Mesenchymal stem cell (in vitro differentiated cells and primary cell): ENCODE measurements at regions not wholly inside any gene's neighbourhood (a gene's known extent, or its start where the extent isn't known, plus 50 kb on each side); places are given as distances from the start of the nearest gene placed in this dataset.
A peak's percentile ranks its signal among the peaks of the same experiment; 100 is the strongest.

Experiments
- DNase-seq: peaks from one replicate; pipeline ENCODE4 v3.0.0-alpha.2; 2013
- H2AFZ ChIP-seq: one replicate; pipeline ENCODE4 v1.6.1; 2013; ENCODE audit warnings: low read depth, mild to moderate bottlenecking, control low read depth, inconsistent platforms, low read length, moderate library complexity
- H2AK5ac ChIP-seq: 2 replicates; pipeline ENCODE4 v1.6.1; 2013; ENCODE audit warnings: low read length, moderate library complexity, mild to moderate bottlenecking, inconsistent platforms; ENCODE audit not compliant: severe bottlenecking
- H2BK120ac ChIP-seq: one replicate; pipeline ENCODE4 v1.6.1; 2013; ENCODE audit warnings: low read depth, mild to moderate bottlenecking, inconsistent platforms, low read length, moderate library complexity
- H2BK12ac ChIP-seq, 2 experiments: one replicate each; pipeline ENCODE4 v1.6.1; 2013; ENCODE audit warnings: inconsistent platforms in 2 of 2, low read length in 2 of 2, mild to moderate bottlenecking in 2 of 2, moderate library complexity in 2 of 2, control low read depth in 1 of 2
- H2BK15ac ChIP-seq: one replicate; pipeline ENCODE4 v1.6.1; 2013; ENCODE audit warnings: mild to moderate bottlenecking, low read depth, inconsistent platforms; ENCODE audit not compliant: poor library complexity, severe bottlenecking
- H2BK5ac ChIP-seq: 2 replicates; pipeline ENCODE4 v1.6.1; 2013; ENCODE audit warnings: low read depth, mild to moderate bottlenecking, low read length, control low read depth, inconsistent platforms; ENCODE audit not compliant: poor library complexity, severe bottlenecking
- H3K14ac ChIP-seq, 2 experiments: one replicate each; pipeline ENCODE4 v1.6.1; 2013; ENCODE audit warnings: inconsistent platforms in 2 of 2, low read length in 2 of 2, control low read depth in 1 of 2, mild to moderate bottlenecking in 1 of 2, moderate library complexity in 1 of 2
- H3K18ac ChIP-seq, 2 experiments: one replicate each; pipeline ENCODE4 v1.6.1; 2013; ENCODE audit warnings: inconsistent platforms in 2 of 2, low read length in 2 of 2, control low read depth in 1 of 2, low read depth in 1 of 2, mild to moderate bottlenecking in 1 of 2
- H3K23ac ChIP-seq, 2 experiments: one replicate each; pipeline ENCODE4 v1.6.1; 2013; ENCODE audit warnings: inconsistent platforms in 2 of 2, low read length in 2 of 2, mild to moderate bottlenecking in 2 of 2, moderate library complexity in 2 of 2, control low read depth in 1 of 2
- H3K27ac ChIP-seq: 2 replicates; pipeline ENCODE4 v1.5.1; 2013; ENCODE audit warnings: mild to moderate bottlenecking, moderate library complexity, low read length, control low read depth, inconsistent platforms; ENCODE audit not compliant: poor library complexity, severe bottlenecking
- H3K27me3 ChIP-seq, 2 experiments: 2 replicates each; pipeline versions ENCODE4 v1.6.1 to v1.7.0; 2013; ENCODE audit warnings: low read length in 2 of 2, mild to moderate bottlenecking in 2 of 2, moderate library complexity in 2 of 2, control low read depth in 1 of 2, inconsistent platforms in 1 of 2; ENCODE audit not compliant: control insufficient read depth in 1 of 2, insufficient read depth in 1 of 2
- H3K36me3 ChIP-seq, 2 experiments: 2 replicates each; pipeline versions ENCODE4 v1.6.1 to v1.7.0; 2013; ENCODE audit warnings: low read length in 2 of 2, control low read depth in 1 of 2, inconsistent platforms in 1 of 2, low read depth in 1 of 2, mild to moderate bottlenecking in 1 of 2; ENCODE audit not compliant: insufficient read depth in 2 of 2, control insufficient read depth in 1 of 2
- H3K4ac ChIP-seq, 2 experiments: one replicate each; pipeline ENCODE4 v1.6.1; 2013; ENCODE audit warnings: inconsistent platforms in 2 of 2, low read length in 2 of 2, mild to moderate bottlenecking in 2 of 2, moderate library complexity in 2 of 2, control low read depth in 1 of 2, low read depth in 1 of 2
- H3K4me1 ChIP-seq: 2 replicates; pipeline ENCODE4 v1.6.1; 2013; ENCODE audit warnings: low read depth, low read length, control low read depth; ENCODE audit not compliant: control insufficient read depth, insufficient read depth
- H3K4me2 ChIP-seq: 2 replicates; pipeline ENCODE4 v1.6.1; 2013; ENCODE audit warnings: low read length, mild to moderate bottlenecking, inconsistent platforms; ENCODE audit not compliant: poor library complexity, severe bottlenecking
- H3K4me3 ChIP-seq, 2 experiments: 2 replicates each; pipeline versions ENCODE4 v1.5.1 to v1.7.0; 2013; ENCODE audit warnings: low read length in 2 of 2, mild to moderate bottlenecking in 2 of 2, control low read depth in 1 of 2, low read depth in 1 of 2; ENCODE audit not compliant: insufficient read depth in 1 of 2
- H3K79me1 ChIP-seq: replicated peaks from 2 replicates; pipeline ENCODE4 v1.6.1; 2013; ENCODE audit warnings: mild to moderate bottlenecking, control low read depth, low read length, inconsistent platforms; ENCODE audit not compliant: poor library complexity, severe bottlenecking
- H3K9ac ChIP-seq: 2 replicates; pipeline ENCODE4 v1.7.0; 2013; ENCODE audit warnings: mild to moderate bottlenecking, low read length, moderate library complexity
- H3K9me3 ChIP-seq: 2 replicates; pipeline ENCODE4 v1.7.0; 2013; ENCODE audit warnings: mild to moderate bottlenecking, low read length; ENCODE audit not compliant: control insufficient read depth
- H4K8ac ChIP-seq: one replicate; pipeline ENCODE4 v1.6.1; 2013; ENCODE audit warnings: inconsistent platforms, mild to moderate bottlenecking, low read length, moderate library complexity
- H4K91ac ChIP-seq: one replicate; pipeline ENCODE4 v1.6.1; 2013; ENCODE audit warnings: mild to moderate bottlenecking, low read length, inconsistent platforms
- WGBS: methylation state at CpG from one replicate; pipeline ENCODE4 v1.1.7; 2013; ENCODE audit warnings: mixed read lengths; 5-methylcytosine and 5-hydroxymethylcytosine counted together

- Histone ChIP-seq H3K27ac (no peak overlapping the region), H3K9ac (no peak overlapping the region), H2AK5ac (no peak overlapping the region), H3K27me3 (peaks cover 0 to 6% of the 10 kb centered on the region in 2 experiments), H2AFZ (no peak overlapping the region), H3K79me1 (no peaks in the 10 kb centered on the region), H2BK5ac (no peak overlapping the region), H4K8ac (no peak overlapping the region), H3K9me3 (no peaks in the 10 kb centered on the region), H4K91ac (no peak overlapping the region), H3K36me3 (no peaks in the 10 kb centered on the region), H2BK120ac (no peak overlapping the region), H3K4me2 (no peak overlapping the region), H3K18ac (peak overlapping the region in 1 of 2 experiments; percentile 51), H3K4ac (no peak overlapping the region), H2BK12ac (peak overlapping the region in 1 of 2 experiments; percentile 6), H3K23ac (no peak overlapping the region), H3K4me3 (no peak overlapping the region), H3K14ac (peak overlapping the region in 1 of 2 experiments; percentile 44), H3K4me1 (peaks cover 4% of the 10 kb centered on the region), H2BK15ac (no peak overlapping the region)
- 78% methylated on average over 14 of the region's 14 CpGs for WGBS
- DNase-seq, result no peak
Measured at GRCh38 chr16:66260522-66261254, 105.8 kb upstream of the CDH5 start.

- H3K27me3 ChIP-seq, result peaks cover 0 to 10% of the 10 kb centered on the region in 2 experiments
- no peak overlapping the region for H2BK5ac ChIP-seq
- H2BK15ac ChIP-seq, result no peak overlapping the region
- H2AK5ac ChIP-seq, result no peak overlapping the region
- H3K4me1 ChIP-seq, result peaks cover 4% of the 10 kb centered on the region
- H4K8ac ChIP-seq, result no peak overlapping the region
- H3K4me2 ChIP-seq, result no peak overlapping the region
- no peak overlapping the region for H2BK120ac ChIP-seq
- H2AFZ ChIP-seq, result no peak overlapping the region
- peak overlapping the region in 1 of 2 experiments; percentile 62 for H3K14ac ChIP-seq
- no peak overlapping the region for H3K27ac ChIP-seq
- DNase-seq, result no peak
- H3K4me3 ChIP-seq, result no peak overlapping the region
- H2BK12ac ChIP-seq, result peak overlapping the region in 1 of 2 experiments; percentile 21
- WGBS, result 82% methylated on average over 6 of the region's 6 CpGs
- no peaks in the 10 kb centered on the region for H3K36me3 ChIP-seq
- peaks cover 2% of the 10 kb centered on the region for H3K9me3 ChIP-seq
- no peak overlapping the region for H3K23ac ChIP-seq
- H3K4ac ChIP-seq, result no peak overlapping the region
- no peak overlapping the region for H3K18ac ChIP-seq
- no peak overlapping the region for H4K91ac ChIP-seq
- H3K9ac ChIP-seq, result no peak overlapping the region
- H3K79me1 ChIP-seq, result no peaks in the 10 kb centered on the region
Measured at GRCh38 chr16:66258916-66259845, 107.3 kb upstream of the CDH5 start.

DNA sequence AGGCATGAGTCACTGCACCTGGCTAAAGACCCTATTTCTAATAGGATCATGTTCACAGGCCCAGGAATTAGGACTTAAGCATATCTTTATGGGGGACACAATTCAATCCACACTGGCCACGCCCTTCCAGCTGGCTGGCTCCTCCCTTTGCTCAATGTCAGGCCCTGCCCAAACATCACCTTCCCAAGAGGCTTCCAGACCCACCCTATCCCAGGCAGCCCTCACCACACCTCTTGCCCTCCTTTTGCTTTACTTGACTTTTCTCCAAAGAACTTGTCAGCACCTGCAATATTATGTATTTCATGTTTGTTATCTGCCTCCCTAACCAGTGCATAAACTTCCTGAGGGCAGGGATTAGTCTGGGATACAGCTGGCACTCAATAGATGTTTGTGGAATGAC lies 109.6 kb upstream of the CDH5 start:
- Histone ChIP-seq H3K9me3 (peaks cover 9% of the 10 kb centered on the region), H3K14ac (no peak overlapping the region), H3K27me3 (peaks cover 0 to 13% of the 10 kb centered on the region in 2 experiments), H3K4me2 (no peak overlapping the region), H2BK120ac (no peak overlapping the region), H3K27ac (no peak overlapping the region), H2AFZ (no peak overlapping the region), H3K9ac (no peak overlapping the region), H2BK15ac (no peak overlapping the region), H2AK5ac (no peak overlapping the region), H2BK12ac (no peak overlapping the region), H3K18ac (no peak overlapping the region), H4K8ac (no peak overlapping the region), H3K4me1 (no peaks in the 10 kb centered on the region), H3K4ac (no peak overlapping the region), H4K91ac (no peak overlapping the region), H3K4me3 (no peak overlapping the region), H2BK5ac (no peak overlapping the region), H3K23ac (no peak overlapping the region), H3K36me3 (no peaks in the 10 kb centered on the region), H3K79me1 (no peaks in the 10 kb centered on the region)
- 92% methylated on average over 1 of the region's 1 CpG for WGBS
- no peak for DNase-seq

GRCh38 chr16:66255647-66256046 lies 110.8 kb upstream of the CDH5 start:
- no peak overlapping the region for H3K14ac ChIP-seq
- WGBS, result 89% methylated on average over 4 of the region's 4 CpGs

More at GRCh38 chr16:66255647-66256046, 110.8 kb upstream of the CDH5 start:
- Histone ChIP-seq H3K4me3 (no peak overlapping the region), H3K4ac (no peak overlapping the region), H3K27me3 (peaks cover 0 to 7% of the 10 kb centered on the region in 2 experiments), H3K23ac (no peak overlapping the region), H3K18ac (no peak overlapping the region), H2BK5ac (no peak overlapping the region), H2AK5ac (no peak overlapping the region), H2BK120ac (no peak overlapping the region), H3K9me3 (peaks cover 9% of the 10 kb centered on the region), H3K9ac (no peak overlapping the region), H2BK12ac (no peak overlapping the region), H3K4me1 (peaks cover 7% of the 10 kb centered on the region), H4K8ac (no peak overlapping the region), H2AFZ (no peak overlapping the region), H3K79me1 (no peaks in the 10 kb centered on the region), H3K36me3 (no peaks in the 10 kb centered on the region), H2BK15ac (no peak overlapping the region), H3K27ac (no peak overlapping the region), H4K91ac (no peak overlapping the region), H3K4me2 (no peak overlapping the region)
- DNase-seq, result no peak
